ENCODE measurements at regions not wholly inside any gene's neighbourhood (a gene's known extent, or its start where the extent isn't known, plus 50 kb on each side); places are given as distances from the start of the nearest gene placed in this dataset.

DNA sequence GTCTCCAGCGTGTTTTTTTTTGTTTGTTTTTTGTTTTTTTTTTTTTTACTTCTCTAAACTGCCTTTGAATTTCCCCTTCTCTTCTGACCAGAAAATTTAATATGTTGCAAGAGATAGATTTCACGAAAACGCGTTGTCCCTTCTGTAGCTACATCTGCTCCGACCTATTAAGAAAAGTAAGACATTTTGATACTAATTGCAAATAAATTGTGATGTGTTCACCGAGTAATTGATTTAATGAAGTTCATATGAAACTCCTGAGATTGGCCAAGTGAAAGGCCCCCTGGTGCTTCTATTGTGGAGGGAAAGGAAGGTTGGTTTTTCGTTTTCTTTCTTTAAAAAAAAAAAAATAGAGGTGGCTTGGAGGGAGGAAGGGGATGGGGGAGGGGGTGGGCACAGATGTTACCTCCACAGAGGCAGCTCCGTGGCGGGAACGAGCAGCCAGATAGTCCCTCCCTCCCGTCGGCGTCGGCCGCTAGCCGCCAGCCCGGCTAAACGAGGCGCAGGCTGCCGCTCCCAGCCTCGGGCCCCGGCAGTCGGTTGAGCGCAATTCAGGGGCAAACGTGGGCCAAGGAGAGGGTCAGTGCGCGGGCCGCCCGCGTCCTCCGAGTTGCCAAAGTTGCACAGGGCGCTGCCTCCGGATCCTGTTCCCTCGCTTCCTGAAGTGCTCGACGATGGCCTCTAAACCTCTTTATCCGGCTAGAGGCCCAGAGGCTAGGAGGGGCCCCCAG is 139.1 kb upstream of the ZIC3 start:
- DNase-seq (ENCODE audit: low spot score): no peak
- in situ Hi-C loops (cut with MboI; ENCODE audit: low pct_unique_long_range_greater_than_20kb, low sequenced_read_pairs, unreplicated experiment): no loop called here
- TF ChIP-seq, protein P1, sequence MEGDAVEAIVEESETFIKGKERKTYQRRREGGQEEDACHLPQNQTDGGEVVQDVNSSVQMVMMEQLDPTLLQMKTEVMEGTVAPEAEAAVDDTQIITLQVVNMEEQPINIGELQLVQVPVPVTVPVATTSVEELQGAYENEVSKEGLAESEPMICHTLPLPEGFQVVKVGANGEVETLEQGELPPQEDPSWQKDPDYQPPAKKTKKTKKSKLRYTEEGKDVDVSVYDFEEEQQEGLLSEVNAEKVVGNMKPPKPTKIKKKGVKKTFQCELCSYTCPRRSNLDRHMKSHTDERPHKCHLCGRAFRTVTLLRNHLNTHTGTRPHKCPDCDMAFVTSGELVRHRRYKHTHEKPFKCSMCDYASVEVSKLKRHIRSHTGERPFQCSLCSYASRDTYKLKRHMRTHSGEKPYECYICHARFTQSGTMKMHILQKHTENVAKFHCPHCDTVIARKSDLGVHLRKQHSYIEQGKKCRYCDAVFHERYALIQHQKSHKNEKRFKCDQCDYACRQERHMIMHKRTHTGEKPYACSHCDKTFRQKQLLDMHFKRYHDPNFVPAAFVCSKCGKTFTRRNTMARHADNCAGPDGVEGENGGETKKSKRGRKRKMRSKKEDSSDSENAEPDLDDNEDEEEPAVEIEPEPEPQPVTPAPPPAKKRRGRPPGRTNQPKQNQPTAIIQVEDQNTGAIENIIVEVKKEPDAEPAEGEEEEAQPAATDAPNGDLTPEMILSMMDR (IDR thresholded peaks at IDR 0.05; ENCODE audit: extremely low read depth, insufficient read depth, missing control alignments): no peak

DNA sequence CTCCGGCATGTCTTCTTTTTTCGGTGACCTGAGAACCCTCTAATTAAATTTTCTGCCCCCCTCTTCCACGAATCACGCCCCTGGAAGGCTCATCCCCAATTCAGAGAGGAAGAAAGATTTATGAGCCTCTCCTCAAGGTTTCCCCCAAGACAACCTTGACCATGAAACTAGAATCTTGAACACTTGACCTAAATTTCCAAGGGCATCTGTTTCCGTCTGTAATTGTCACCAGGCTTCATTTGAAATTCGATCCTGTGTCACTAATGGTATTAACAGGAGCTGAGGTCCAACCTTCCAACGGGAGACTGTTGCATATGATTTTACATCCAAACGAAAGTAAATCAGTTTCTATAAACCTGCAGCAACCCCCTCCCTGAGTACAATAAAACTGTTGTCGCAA is 139.9 kb upstream of the ZIC3 start:
- TF ChIP-seq, protein P1 (IDR thresholded peaks at IDR 0.05; ENCODE audit: extremely low read depth, insufficient read depth, missing control alignments): no peak
- in situ Hi-C loops (cut with MboI; ENCODE audit: low pct_unique_long_range_greater_than_20kb, low sequenced_read_pairs, unreplicated experiment): no loop called here
- DNase-seq (ENCODE audit: low spot score): no peak

DNA sequence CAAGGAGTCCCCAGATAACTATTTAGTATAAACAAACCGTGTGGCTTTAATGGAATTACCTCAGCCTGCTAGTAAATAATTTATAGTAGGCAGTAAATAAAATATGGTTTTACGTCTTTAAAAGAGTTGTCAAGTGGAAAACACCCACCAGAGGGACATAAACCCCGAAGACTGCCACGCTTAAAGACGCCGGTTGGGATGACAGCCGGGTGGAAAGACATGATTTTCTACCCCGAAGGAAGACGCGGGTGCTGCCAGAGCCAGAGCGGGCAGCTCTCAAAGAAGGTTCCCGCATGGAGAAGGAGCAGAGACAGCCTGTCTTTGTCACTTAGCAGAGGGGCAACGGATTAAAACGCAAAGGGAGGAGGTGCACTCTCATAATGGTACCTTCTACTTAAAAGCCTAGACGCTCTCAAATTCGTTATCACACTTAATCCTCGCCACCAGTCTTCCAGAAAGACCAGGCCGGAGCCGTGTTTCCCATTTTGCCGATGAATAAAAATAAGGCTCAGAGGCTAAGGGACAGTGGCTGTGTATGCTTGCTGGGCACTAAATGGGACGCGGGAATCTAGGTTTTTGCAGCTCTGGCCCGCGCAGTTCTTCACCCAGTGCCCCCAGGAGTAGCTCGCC is 140.5 kb upstream of the ZIC3 start:
- in situ Hi-C loops (cut with MboI; ENCODE audit: low pct_unique_long_range_greater_than_20kb, low sequenced_read_pairs, unreplicated experiment): no loop called here
- TF ChIP-seq, protein P1 (IDR thresholded peaks at IDR 0.05; ENCODE audit: extremely low read depth, insufficient read depth, missing control alignments): no peak
- no peak for DNase-seq (ENCODE audit: low spot score)

DNA sequence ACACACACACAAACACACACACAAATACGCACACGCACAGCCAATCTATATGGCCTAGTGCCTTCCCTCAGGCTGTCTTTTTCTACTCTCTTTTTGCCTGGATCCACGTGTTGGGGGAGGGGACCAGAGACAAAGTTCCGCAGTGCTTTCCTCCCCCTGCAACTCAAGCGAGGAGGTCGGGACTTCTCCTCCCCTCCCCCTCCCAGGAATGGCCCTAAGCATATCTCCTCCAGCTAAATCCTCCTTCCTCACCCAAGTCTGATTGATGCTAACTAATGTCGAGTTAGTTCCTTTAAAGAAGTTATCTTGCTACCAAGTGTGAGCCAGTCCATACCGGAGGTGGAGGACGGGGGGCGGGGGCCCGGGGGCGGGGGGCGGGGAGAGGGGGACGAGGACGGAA is 141.2 kb upstream of the ZIC3 start:
- DNase-seq (ENCODE audit: low spot score): no peak
- TF ChIP-seq, protein P1 (IDR thresholded peaks at IDR 0.05; ENCODE audit: extremely low read depth, insufficient read depth, missing control alignments): no peak
- in situ Hi-C loops (cut with MboI; ENCODE audit: low pct_unique_long_range_greater_than_20kb, low sequenced_read_pairs, unreplicated experiment): no loop called here

DNA sequence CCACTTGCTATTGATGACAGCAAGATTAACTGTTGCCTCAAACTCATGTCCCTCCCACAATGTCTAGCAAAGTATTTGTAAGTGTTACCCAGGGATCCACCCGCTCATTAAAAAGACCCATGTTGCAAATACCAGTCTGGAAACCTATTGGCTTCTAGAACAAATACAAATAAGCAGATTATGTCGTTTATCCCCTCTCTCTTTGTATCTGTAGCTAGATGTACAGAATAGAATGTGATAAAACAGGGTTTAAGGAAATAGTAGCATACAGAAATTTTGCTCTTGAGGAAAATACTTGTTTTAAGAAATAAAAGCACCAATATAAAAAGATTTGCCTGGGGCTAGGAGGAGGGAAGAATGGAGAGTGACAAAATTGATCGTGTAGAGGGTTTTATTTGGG is 142.7 kb upstream of the ZIC3 start:
- no peak for DNase-seq (ENCODE audit: low spot score)
- TF ChIP-seq, protein P1 (IDR thresholded peaks at IDR 0.05; ENCODE audit: extremely low read depth, insufficient read depth, missing control alignments): no peak
- in situ Hi-C loops (cut with MboI; ENCODE audit: low pct_unique_long_range_greater_than_20kb, low sequenced_read_pairs, unreplicated experiment): no loop called here

DNA sequence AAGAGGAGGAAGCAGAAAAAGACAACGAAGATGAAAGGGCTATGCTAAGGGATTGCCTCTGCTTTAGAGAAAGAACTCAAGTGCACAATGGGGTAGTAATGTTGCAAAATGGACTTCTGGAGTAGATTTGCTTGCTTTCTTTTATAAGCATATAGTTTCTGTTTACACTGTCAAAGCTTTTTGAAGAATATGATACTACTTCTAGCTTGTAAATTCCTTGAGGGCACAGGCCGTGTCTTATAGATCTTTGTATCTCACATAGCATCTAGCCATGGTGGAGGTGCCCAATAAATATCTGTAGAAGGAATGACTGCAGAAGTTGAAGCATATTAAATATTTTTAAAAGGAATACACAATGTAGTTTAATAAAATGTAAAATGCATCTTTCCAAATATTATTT is 147.8 kb upstream of the ZIC3 start:
- in situ Hi-C loops (cut with MboI; ENCODE audit: low pct_unique_long_range_greater_than_20kb, low sequenced_read_pairs, unreplicated experiment): no loop called here
- TF ChIP-seq, protein P1 (IDR thresholded peaks at IDR 0.05; ENCODE audit: extremely low read depth, insufficient read depth, missing control alignments): no peak
- DNase-seq (ENCODE audit: low spot score): no peak
